HG03457 (cell line): ENCODE measurements at regions not wholly inside any gene's neighbourhood (a gene's known extent, or its start where the extent isn't known, plus 50 kb on each side); places are given as distances from the start of the nearest gene placed in this dataset.

Experiments used
- ATAC-seq: cut with Tn5 transposase; IDR thresholded peaks from one replicate; pipeline ENCODE4 v1.9.1; 2021; ENCODE audit warnings: moderate number of reproducible peaks; ENCODE audit not compliant: unreplicated experiment

DNA sequence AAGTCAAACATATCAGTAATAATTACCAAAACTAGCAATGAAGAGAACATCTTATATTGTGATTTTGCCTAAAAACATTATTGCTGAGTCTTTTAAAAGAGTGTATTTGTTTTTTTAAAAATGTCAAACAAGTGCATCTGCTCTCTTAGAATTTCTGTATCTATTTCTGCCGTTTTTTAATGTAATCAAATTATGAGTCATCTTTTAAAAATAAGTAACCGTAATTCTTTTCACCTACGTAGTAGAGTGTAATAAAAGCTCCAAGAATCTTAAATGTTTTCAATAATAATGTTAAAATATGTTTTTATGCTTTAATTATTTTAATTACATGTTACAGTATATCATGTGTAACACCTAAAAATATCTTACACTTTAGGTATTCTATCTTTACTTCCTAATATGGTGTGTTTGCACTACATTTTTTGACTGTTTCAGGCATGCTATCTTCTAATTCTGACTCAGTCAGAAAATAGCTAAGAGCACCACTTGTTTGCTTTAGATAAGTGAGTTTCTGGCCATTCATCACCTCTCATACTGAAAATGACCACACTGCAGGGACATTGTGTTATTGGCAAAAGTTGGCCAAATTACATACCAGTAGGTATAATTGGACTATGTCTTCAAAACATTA, 368.5 kb downstream of the PCDH7 start:
- ATAC-seq, result no peak

DNA sequence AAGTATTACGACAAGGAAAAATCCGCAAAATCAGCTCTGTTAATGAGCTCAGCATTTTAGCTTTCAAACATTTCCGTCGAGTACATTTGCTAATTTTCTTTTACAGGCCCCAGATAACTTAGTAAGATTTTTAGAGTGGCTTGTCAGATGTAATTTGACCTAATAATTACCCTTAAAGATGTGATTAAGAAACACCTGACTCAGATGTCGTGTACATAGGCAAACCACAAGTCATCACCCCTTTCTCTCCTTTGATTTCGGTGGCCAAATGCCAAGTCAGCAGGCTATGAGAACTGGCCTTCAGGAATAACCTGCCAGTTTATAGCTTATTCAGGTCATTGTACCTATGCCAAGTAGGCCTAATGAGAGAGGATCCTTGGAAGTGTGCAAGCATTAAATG, 369.6 kb downstream of the PCDH7 start:
- ATAC-seq, result no peak

DNA sequence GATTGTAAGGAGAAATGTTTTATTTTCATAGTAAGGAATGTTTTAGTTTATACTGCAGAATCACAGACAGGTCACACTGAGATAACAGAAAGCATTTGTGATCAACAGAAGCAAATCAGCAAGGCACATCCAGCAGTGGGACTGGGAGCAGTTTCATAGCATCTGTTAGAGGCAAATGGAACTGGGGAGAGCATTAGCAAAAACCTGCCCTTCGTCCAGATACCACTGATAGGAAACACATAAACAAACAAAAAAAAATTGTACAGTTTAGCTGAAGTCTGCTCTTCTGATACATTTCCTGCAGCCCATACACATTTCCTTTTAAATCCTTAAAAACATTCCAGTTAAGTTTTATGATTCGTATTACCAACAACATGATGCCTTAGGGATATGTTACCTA, 374.3 kb downstream of the PCDH7 start:
- ATAC-seq, result no peak

DNA sequence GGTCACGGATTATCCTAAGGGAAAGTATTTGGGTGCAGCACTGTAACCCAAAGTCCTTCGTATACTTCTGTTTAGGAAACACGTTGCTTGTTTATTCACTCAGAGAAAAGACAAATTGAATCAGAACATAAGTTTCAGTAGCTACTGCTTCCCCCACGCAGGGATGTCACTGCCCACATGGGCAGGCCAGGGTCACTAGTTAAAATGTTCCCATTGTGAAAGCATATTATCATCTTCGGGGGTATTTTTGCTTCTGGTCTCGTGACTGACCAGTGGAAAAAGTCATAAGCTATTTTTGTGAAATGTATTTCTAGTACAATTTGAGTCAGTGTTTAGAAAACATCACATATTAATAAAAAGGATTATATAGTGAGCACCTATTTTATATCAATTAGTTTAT, 377.8 kb downstream of the PCDH7 start:
- no peak for ATAC-seq

DNA sequence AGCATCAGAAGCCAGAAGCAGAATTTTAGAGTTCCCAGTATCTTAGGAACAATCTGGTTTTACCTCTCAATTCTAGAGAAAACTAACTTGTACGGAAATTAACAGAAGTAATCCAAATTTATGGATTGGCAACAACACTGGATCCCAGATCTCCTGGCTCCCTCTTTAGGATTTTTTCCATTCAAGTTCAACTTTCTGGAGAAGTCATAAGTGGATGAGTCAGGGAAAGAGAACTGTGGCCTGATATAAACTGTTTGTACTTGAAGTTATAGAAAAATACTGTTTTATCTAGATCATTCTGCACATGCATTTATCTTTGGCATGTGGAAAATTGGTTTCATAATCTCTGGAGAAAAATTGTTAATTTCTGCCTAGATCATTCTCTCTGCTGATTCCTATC, 380.4 kb downstream of the PCDH7 start:
- ATAC-seq, result no peak

DNA sequence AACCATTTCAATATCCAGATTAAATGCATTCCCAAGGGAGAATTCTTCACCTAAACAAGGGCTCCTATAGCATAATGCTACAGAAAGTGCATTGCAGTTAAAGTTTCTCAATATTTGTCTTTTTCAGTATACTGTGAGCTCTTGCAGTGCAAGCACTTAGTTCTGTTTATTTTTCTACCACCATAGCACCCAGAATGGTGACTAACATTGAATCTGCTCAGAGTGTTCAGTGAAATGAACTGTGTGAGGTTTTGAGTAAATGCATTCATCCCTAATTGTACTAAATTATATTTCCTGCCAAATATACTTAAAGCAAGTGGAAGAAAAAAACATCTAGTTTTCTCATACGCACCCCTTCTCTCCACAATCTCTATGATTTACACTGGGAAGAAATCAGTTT, 383.9 kb downstream of the PCDH7 start:
- ATAC-seq, result no peak

DNA sequence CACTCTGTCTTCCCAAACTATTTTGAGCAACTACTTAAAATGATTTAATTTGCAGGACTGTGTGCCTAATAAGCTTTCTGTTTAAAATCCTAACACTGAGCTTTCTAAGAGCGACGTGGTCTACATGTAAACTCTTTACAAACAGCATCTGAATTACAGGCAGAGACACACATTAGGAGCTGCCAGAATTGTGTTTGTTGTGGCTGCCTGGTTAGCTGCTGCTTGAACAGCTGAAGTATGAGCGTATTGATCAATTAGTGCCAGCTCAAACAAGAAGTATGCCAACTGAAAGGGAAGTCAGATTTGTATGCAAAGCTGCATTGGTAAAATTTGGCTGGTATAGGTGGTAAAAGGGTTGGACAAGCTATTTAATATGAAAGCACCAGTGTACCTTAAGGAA, 384.4 kb downstream of the PCDH7 start:
- no peak for ATAC-seq

DNA sequence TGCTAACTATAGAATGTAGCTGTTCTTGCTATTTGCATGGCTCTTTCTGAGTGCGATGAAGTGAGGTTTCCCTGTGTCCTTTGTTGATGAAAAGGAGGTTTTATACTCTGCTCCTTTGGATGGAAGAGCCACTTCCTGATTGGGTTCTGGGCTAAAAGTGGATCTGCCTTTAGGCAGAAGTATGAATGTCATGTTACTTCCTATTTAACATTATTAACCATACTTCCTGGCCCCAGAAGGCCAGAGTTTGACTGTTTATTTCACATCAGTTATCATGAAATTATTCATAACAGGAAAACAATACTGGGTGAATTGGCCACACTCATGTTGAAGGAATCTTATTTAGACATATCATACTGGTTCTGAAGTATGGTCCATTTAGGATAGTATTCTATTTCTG, 386.2 kb downstream of the PCDH7 start:
- ATAC-seq, result no peak

DNA sequence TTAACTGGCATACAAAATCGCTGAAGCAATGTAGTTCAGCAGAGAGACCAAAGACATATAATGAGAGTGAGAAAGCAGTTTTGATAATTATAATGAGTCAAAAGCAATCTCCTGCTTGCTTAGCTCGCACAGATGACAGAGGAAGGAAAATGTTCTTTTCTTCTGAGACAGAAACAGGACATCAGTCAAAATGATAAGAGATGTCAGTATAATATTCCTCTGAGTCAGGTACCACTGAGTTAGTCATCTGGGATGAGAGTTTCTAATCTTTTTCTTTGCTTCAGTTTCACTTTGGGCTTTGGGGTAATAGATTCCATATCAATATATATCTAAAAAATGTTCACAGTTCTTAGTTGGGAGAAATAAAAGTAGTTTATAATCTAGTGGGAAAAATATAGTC, 387.2 kb downstream of the PCDH7 start:
- ATAC-seq, result no peak

DNA sequence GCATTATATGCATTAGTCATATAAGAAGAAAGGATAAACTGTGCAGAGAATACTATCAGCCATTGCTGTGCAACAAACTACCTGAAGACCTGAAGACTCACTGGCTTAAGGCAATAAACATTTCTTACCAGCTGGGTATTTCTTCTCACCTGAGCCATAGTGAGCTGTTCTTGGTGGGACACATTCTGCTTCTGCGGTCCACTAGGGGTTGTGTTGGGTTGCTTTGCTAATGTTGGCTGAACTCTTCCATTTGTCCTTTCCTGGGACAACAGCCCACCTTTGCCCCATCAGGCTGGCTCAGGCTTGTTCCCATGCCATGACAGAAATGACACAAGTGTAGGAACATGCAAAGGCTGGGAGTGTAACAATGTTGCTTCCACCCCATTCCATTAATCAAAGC, 388.6 kb downstream of the PCDH7 start:
- no peak for ATAC-seq

DNA sequence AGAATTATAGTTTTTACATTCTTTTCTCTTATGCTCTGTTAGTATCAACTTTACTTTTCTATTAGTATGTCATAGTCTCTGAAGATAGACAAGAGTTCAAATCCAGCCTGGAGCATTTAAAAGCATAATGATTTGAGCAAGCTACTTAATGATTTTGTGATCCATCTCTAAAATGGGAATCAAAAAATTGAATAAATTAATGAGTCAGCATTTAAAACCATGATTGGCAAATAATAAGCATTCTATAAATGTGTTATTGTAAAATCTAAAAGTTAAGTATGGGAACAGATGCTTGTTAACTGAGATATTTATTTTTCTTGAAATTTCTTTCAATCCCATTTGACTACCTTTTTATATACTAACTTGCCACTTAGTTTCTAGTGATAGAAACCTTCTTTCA, 391.6 kb downstream of the PCDH7 start:
- ATAC-seq, result no peak

DNA sequence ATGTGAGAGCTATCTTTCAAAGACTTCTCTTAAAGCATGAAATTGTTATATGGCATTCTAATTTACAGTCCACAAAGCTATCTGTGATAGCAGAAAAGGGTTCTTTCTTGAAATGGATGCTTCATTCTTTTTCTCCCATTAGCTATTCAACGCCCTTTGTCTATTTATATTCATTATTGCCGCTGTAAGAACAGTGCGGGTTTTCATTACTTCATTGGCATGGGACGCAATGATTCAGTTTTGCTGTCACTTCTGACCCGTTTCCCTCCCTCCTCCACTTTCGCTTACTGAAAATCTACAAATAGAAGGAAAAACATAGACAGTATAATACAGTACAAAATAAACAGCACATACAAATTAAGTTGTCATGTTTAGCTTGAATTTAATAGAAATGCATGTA, 394.6 kb downstream of the PCDH7 start:
- ATAC-seq, result no peak

DNA sequence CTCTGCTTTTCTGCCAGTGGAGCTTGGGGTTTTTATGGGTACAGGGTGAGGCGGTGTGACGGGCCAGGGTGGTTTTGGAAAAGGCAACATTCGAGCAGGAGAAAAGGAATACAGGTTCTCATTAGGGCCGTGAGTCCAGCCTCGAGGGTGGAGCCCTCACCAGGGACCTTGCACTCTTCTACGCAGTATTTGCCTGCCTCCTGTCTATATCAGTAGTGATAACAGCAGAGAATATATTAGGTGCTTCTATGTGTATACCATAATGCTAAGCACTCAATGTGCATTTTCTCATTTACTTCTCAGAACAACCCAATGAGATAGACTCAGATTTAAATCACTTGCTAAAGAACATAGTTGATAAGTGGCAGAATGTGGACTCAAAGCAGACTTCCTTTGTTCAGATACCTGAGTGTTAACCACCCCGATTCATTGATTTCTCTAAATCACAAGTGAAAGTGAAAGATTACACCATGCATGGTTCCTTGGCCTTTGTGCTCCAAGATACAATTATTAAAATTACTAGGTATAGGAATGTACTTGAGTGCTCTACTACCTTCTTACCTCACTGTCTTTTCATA, 403.9 kb downstream of the PCDH7 start:
- no peak for ATAC-seq

DNA sequence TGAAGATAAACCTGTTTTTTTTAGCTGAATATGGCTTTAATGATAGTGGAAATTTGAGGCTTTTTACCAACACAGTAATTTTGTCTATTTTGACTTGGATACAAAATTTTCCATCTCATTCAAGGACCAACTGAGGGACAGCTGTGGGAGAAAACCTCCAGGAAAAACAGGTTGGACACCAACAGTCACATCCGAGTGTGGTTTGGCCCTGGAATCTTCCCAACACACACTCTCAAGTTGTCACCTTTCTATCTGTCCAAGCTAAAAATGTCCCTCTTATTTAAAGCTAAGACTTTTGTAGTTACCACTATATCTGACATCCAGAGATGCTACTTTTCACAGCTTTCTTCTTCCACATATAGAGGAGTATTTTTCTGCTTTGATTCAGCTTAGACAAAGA, 404.9 kb downstream of the PCDH7 start:
- ATAC-seq, result no peak

DNA sequence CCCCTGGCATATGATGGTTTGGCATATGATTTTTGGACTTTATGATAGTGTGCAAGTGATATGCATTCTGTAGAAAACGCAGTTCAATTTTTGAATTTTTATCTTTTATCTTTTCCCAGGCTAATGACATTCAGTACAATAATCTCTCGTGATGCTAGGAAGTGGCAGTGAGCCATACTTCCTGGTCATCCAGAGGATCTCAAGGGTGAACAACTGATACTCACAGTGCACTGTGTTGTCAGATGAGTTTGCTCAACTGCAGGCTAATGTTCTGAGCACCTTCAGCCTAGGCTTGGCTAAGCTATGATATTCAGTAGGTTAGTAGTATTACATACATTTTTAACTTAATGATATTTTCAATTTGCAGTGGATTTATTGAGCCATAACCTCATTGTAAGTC, 405.3 kb downstream of the PCDH7 start:
- ATAC-seq, result no peak

DNA sequence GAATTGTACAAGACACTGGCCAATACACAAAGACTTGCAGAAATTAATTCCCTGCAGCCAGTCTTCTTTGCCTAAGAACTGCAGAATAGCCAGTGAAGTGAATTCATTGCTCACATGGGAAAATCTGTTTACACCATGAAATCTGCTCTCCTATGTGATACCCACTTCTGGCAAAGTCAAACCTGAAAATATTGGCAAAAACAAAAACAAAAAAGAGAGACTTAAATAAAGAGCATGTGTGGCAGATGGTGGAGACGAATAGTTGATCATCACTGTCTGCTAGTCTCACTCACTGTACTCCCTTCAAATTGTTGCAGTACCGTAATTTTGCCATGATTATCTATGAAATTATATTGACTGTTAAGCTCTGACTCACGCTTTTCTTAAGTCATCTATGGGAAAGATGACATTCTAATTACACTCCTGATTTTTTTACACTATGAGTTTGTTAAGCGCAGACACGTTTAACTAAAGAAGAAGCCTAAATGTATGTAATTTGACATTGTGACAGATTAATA, 406.8 kb downstream of the PCDH7 start:
- no peak for ATAC-seq

DNA sequence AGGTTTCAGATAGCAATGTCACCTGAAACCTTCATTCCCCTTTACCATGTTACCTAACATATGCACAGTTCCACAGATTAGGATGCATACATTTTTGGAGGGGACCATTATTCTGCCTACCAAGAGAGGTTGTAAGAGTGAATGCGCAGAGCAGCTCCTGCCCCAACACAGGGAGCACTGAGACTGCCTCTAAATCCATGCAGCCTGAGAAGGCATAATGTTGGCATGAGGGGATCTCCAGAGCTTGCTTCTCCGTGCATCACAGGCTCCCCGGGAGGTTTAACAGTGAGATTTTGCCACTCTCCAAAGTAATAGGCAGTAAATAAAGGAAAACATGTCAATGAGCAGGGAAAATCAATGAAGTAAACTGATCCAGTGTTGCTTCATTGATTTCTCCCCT, 410.8 kb downstream of the PCDH7 start:
- ATAC-seq, result no peak

DNA sequence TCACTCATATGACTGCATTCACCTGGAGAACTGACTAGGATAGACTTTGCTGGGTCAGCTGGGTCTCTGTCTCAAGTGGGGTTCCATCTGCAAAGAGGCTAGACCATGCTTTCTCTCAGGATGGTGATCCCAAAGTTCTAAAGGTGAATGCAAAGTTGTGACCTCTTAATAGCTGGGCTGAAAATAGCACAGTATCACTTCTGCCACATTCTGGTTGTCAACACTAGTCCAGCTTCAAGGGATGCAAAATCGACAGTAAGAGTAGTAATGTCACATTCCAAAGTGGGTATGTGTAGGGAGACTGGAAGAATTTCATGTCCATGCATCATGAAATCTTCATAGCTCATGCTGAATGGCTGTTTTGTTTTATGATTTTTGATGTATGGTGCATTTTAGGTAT, 414.6 kb downstream of the PCDH7 start:
- no peak for ATAC-seq

DNA sequence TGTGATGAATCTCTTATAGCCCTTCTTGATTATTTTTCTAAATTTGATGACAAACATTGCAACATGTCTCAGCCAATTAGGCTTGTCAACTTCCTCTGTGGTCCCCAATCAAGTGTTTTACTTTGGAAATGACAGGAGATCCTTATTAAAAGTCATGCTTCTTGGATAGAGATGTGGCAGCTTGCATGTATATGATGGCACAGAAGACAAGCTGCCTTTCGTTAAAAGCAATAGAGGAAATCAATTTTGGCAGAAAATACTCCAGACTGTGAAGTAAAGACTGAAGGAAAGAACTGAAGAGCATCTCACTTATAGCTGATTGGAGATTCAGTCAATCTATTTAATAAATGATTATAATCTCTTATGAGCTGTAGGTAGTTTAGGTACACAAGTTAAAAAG, 419.6 kb downstream of the PCDH7 start:
- no peak for ATAC-seq

DNA sequence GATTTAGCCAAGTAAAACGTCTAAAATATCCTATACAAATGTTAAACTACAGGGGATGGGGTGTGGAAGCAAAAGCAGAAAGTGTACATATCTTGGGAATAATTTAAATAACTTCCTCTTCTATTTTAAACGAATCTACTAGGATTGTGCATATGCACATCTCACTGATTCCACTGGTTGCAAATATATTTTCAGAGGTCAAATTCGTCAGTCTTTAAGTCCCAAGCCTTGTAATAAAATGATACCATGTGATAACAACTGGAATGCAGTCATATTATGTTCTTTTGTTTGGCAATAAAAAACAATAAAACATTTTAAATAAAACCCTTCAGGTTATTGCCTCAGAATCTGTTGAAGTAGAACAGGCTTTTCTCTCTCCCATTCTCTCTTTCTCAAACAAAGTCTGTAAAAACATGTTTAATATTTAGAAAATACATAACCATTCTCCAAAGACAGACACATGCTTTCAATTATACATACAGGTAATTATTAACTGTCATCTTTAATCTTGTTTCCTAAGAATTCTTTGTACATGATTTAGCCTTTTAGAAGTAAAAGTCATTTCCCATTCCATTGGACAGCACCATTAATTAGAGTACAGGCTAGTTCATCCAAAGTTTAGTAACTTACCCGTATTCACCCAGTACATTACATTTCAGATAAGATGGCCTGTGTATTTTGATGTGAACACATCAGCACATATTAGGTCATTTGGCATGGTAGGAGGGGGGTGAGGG, 421.1 kb downstream of the PCDH7 start:
- no peak for ATAC-seq

DNA sequence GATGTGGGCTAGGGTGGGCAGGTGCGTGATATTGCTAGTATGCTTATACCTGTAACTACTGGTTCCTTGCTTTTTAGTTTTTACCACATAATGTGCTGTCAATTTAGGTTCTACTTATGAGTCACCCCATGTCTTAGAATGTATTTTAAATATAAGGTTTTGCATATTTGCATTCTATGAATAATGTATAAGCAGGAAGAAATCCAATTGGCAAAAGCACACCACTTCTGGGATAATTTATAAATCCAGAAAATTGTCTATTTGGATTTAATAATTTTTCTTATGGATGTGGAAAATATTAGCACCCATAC, 421.6 kb downstream of the PCDH7 start:
- ATAC-seq, result no peak

DNA sequence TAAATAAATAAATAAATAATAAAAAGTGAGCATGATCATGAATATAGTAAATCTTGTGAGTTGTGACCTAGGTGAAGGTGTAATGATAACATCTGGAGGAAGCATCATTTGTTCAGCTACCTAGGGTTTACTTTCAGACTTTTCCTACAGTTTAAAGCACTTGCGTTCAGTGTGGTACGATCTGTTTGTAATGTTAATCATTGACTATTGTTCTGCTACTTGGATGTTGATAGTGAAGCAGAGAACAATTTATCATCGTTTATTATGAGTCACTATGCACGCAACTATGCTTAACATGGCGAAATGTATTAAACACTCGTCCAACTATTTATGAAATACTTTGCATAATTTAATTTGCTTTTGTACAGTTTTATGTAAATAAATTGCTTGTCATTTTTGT, 426.2 kb downstream of the PCDH7 start:
- no peak for ATAC-seq

DNA sequence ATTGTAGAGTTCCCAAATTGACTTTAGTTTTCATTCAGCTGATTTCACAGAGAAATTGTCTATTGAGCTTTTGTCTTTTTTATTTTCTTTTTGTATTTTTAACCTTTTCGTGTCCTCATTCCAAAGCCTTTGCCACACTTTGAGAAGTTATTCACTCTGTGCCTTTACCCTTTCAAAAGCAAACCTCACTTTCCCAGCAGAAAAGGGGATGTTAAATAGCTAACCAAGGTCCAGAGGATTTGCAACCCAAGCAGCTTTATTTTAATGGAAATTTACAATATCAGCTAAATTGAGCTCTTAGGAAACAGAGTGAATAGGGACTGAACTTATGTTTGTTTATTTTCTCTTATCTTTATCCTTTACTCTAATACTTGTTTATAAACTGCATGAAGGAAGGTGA, 428.8 kb downstream of the PCDH7 start:
- ATAC-seq, result no peak
